IMR-90 (cell line): ENCODE measurements at regions not wholly inside any gene's neighbourhood (a gene's known extent, or its start where the extent isn't known, plus 50 kb on each side); places are given as distances from the start of the nearest gene placed in this dataset.

Experiments used
- ATAC-seq: fragments of 200-7000 bp; cut with Tn5 transposase; 2 replicates; pipeline ENCODE4 v1.9.1; 2020; ENCODE audit warnings: low read depth, mild to moderate bottlenecking, moderate library complexity
- BruUV-seq: library from RNA; stranded (reverse); fragments of 400-500 nt; replicated peaks from 2 replicates; lab custom pipeline; 2021; lab: Mats Ljungman, UMichigan
- CTCF ChIA-PET: fragments of 300-600 bp; formaldehyde crosslinking; extraction: SDS; loops from one replicate; lab custom pipeline; 2021; ENCODE audit warnings: antibody characterized with exemption; lab: Yijun Ruan, JAX
- POLR2A ChIA-PET: fragments of 300-600 bp; sonication (Branson Sonifier 250); formaldehyde crosslinking; loops from one replicate; lab custom pipeline; 2022; ENCODE audit warnings: antibody characterized with exemption; ENCODE audit not compliant: unreplicated experiment; lab: Charles Lee
- DNase-seq: peaks from one replicate; pipeline ENCODE4 v3.0.0; 2013
- H2AFZ ChIP-seq: replicated peaks from 2 replicates; pipeline ENCODE3; 2013; ENCODE audit warnings: low read length, mild to moderate bottlenecking; ENCODE audit not compliant: poor library complexity
- H2AK5ac ChIP-seq: 2 replicates; pipeline ENCODE4 v1.6.1; 2013; ENCODE audit warnings: low read depth, low read length, inconsistent platforms
- H2AK9ac ChIP-seq: replicated peaks from 2 replicates; pipeline ENCODE3; 2013; ENCODE audit warnings: mild to moderate bottlenecking, low read depth, low read length, moderate library complexity; ENCODE audit not compliant: poor library complexity
- H2BK120ac ChIP-seq: 2 replicates; pipeline ENCODE4 v1.6.1; 2013; ENCODE audit warnings: low read depth, low read length, inconsistent platforms
- H2BK15ac ChIP-seq: 3 replicates; pipeline ENCODE4 v1.6.1; 2013; ENCODE audit warnings: low read depth, low read length, inconsistent platforms
- H2BK20ac ChIP-seq: 2 replicates; pipeline ENCODE4 v1.6.1; 2013; ENCODE audit warnings: low read depth, mild to moderate bottlenecking, inconsistent platforms, low read length, moderate library complexity
- H2BK5ac ChIP-seq: 2 replicates; pipeline ENCODE4 v1.6.1; 2013; ENCODE audit warnings: mild to moderate bottlenecking, low read depth, low read length, inconsistent platforms; ENCODE audit not compliant: poor library complexity, severe bottlenecking
- H3K14ac ChIP-seq: replicated peaks from 2 replicates; pipeline ENCODE4 v1.6.1; 2013; ENCODE audit warnings: low read depth, low read length, inconsistent platforms
- H3K18ac ChIP-seq: 2 replicates; pipeline ENCODE4 v1.6.1; 2013; ENCODE audit warnings: low read depth, low read length, control low read depth
- H3K23ac ChIP-seq: 2 replicates; pipeline ENCODE4 v1.6.1; 2013; ENCODE audit warnings: low read depth, low read length, inconsistent platforms
- H3K27ac ChIP-seq: 2 replicates; pipeline ENCODE4 v1.5.1; 2013; ENCODE audit warnings: mild to moderate bottlenecking, control low read depth, low read length; ENCODE audit not compliant: insufficient read depth
- H3K27me3 ChIP-seq: 2 replicates; pipeline ENCODE4 v1.6.1; 2013; ENCODE audit warnings: low read length; ENCODE audit not compliant: control insufficient read depth, insufficient read depth
- H3K36me3 ChIP-seq: 2 replicates; pipeline ENCODE4 v1.6.1; 2013; ENCODE audit warnings: low read length, mixed read lengths; ENCODE audit not compliant: control insufficient read depth, insufficient read depth
- H3K4ac ChIP-seq: 2 replicates; pipeline ENCODE4 v1.6.1; 2013; ENCODE audit warnings: low read depth, low read length, inconsistent platforms
- H3K4me1 ChIP-seq: 2 replicates; pipeline ENCODE4 v1.6.1; 2013; ENCODE audit warnings: low read length, mixed read lengths; ENCODE audit not compliant: control insufficient read depth, insufficient read depth
- H3K4me2 ChIP-seq: 2 replicates; pipeline ENCODE4 v1.6.1; 2013; ENCODE audit warnings: low read depth, mild to moderate bottlenecking, control low read depth, low read length, moderate library complexity
- H3K4me3 ChIP-seq: 2 replicates; pipeline ENCODE4 v1.5.1; 2013; ENCODE audit warnings: low read depth, mild to moderate bottlenecking, control low read depth, low read length, moderate library complexity; ENCODE audit not compliant: insufficient read depth
- H3K56ac ChIP-seq: 2 replicates; pipeline ENCODE4 v1.6.1; 2013; ENCODE audit warnings: low read length, inconsistent platforms; ENCODE audit not compliant: insufficient read depth; ENCODE audit errors: extremely low read depth
- H3K79me1 ChIP-seq, 2 experiments: 2 replicates each; pipeline ENCODE4 v1.6.1; 2013; ENCODE audit warnings: low read length in 2 of 2, inconsistent platforms in 1 of 2, low read depth in 1 of 2
- H3K9ac ChIP-seq: 2 replicates; pipeline ENCODE4 v1.6.1; 2013; ENCODE audit warnings: low read depth, low read length, control low read depth
- H3K9me1 ChIP-seq: 2 replicates; pipeline ENCODE4 v1.6.1; 2013; ENCODE audit warnings: low read length, inconsistent platforms; ENCODE audit not compliant: insufficient read depth
- H3K9me3 ChIP-seq: 2 replicates; pipeline ENCODE4 v1.6.1; 2013; ENCODE audit warnings: low read length; ENCODE audit not compliant: control insufficient read depth, insufficient read depth
- H4K20me1 ChIP-seq: 2 replicates; pipeline ENCODE4 v1.6.1; 2013; ENCODE audit warnings: low read length, inconsistent platforms; ENCODE audit not compliant: insufficient read depth
- H4K5ac ChIP-seq: 2 replicates; pipeline ENCODE4 v1.6.1; 2013; ENCODE audit warnings: mild to moderate bottlenecking, low read depth, low read length, control low read depth
- H4K8ac ChIP-seq, 2 experiments: 2 replicates each; pipeline ENCODE4 v1.6.1; 2013; ENCODE audit warnings: low read depth in 2 of 2, low read length in 2 of 2, control low read depth in 1 of 2, inconsistent platforms in 1 of 2
- H4K91ac ChIP-seq: 2 replicates; pipeline ENCODE4 v1.6.1; 2013; ENCODE audit warnings: low read depth, low read length, inconsistent platforms; ENCODE audit not compliant: insufficient read depth
- BHLHE40 ChIP-seq: fragments of 150-350 bp; IDR thresholded peaks from 2 replicates; pipeline ENCODE4 v1.6.1; 2016; ENCODE audit warnings: mild to moderate bottlenecking, low read depth, low read length
- CEBPB ChIP-seq: IDR thresholded peaks from 2 replicates; pipeline ENCODE4 v1.6.1; 2012; ENCODE audit warnings: low read depth, low read length, improper control_type of control experiment
- CHD1 ChIP-seq: IDR thresholded peaks from 2 replicates; pipeline ENCODE4 v1.6.1; 2012; ENCODE audit warnings: low read depth, low read length, improper control_type of control experiment
- ELK1 ChIP-seq: fragments of 150-350 bp; IDR thresholded peaks from 2 replicates; pipeline ENCODE4 v1.6.1; 2016; ENCODE audit warnings: low read depth, mild to moderate bottlenecking, low read length, moderate library complexity, borderline replicate concordance
- FOS ChIP-seq: fragments of 150-350 bp; IDR thresholded peaks from 2 replicates; pipeline ENCODE4 v1.6.1; 2016; ENCODE audit warnings: low read depth, low read length
- MAFK ChIP-seq: IDR thresholded peaks from 2 replicates; pipeline ENCODE4 v1.6.1; 2012; ENCODE audit warnings: low read depth, low read length, improper control_type of control experiment
- MAZ ChIP-seq: IDR thresholded peaks from 2 replicates; pipeline ENCODE4 v1.6.1; 2012; ENCODE audit warnings: low read depth, mild to moderate bottlenecking, low read length, improper control_type of control experiment, moderate library complexity, borderline replicate concordance
- MXI1 ChIP-seq: IDR thresholded peaks from 2 replicates; pipeline ENCODE4 v1.6.1; 2012; ENCODE audit warnings: low read depth, mild to moderate bottlenecking, low read length, moderate library complexity, borderline replicate concordance
- NFE2L2 ChIP-seq: fragments of 150-350 bp; IDR thresholded peaks from 2 replicates; pipeline ENCODE4 v1.6.1; 2016; ENCODE audit warnings: low read depth, mild to moderate bottlenecking, low read length
- POLR2A ChIP-seq: IDR thresholded peaks from 2 replicates; pipeline ENCODE4 v1.6.1; 2012; ENCODE audit warnings: mild to moderate bottlenecking, low read depth, low read length
- RAD21 ChIP-seq: IDR thresholded peaks from 2 replicates; pipeline ENCODE4 v1.6.1; 2012; ENCODE audit warnings: low read length, improper control_type of control experiment
- RCOR1 ChIP-seq: IDR thresholded peaks from 2 replicates; pipeline ENCODE4 v1.6.1; 2012; ENCODE audit warnings: mild to moderate bottlenecking, low read length, improper control_type of control experiment; ENCODE audit not compliant: insufficient replicate concordance
- RFX5 ChIP-seq: IDR thresholded peaks from 2 replicates; pipeline ENCODE4 v1.8.0; 2012; ENCODE audit warnings: low read depth, mild to moderate bottlenecking, low read length, moderate library complexity
- SMC3 ChIP-seq: fragments of 150-350 bp; IDR thresholded peaks from 2 replicates; pipeline ENCODE4 v1.6.1; 2016; ENCODE audit warnings: low read depth, mild to moderate bottlenecking, antibody characterized with exemption, low read length, moderate library complexity
- WGBS, 2 experiments: methylation state at CpG; one replicate each; pipeline versions ENCODE4 v1.1.5 to v1.1.7; 2013; ENCODE audit warnings: missing lambda C conversion rate in 2 of 2; ENCODE audit not compliant: insufficient read length in 1 of 2; ENCODE audit errors: extremely low coverage in 2 of 2; 5-methylcytosine and 5-hydroxymethylcytosine counted together
- dilution Hi-C: fragments of 300-500 bp; cut with HindIII; formaldehyde crosslinking; loops from one replicate; pipeline ENCODE4 v1.14.3; 2018; ENCODE audit warnings: low sequenced_read_pairs; ENCODE audit not compliant: unreplicated experiment
- in situ Hi-C: fragments of 300-500 bp; cut with MboI; formaldehyde crosslinking; loops from 3 replicates; pipeline ENCODE4 v1.14.3; 2019; ENCODE audit warnings: low sequenced_read_pairs, inconsistent platforms, mixed read lengths
- intact Hi-C: fragments of 100-400 bp; cut with micrococcal nuclease; formaldehyde crosslinking; loops from 2 replicates; pipeline ENCODE4 v1.10.0; 2022
- TF ChIP-seq, protein P1 (sequence below): fragments of 150-350 bp; IDR thresholded peaks from 2 replicates; pipeline ENCODE4 v1.6.1; 2017; ENCODE audit warnings: mild to moderate bottlenecking, antibody characterized with exemption, low read length, low read depth
- TF ChIP-seq, protein P2 (sequence below): conservative IDR thresholded peaks from 2 replicates; pipeline ENCODE4 v1.5.1; 2012; ENCODE audit warnings: mild to moderate bottlenecking, low read depth, low read length, improper control_type of control experiment

DNA sequence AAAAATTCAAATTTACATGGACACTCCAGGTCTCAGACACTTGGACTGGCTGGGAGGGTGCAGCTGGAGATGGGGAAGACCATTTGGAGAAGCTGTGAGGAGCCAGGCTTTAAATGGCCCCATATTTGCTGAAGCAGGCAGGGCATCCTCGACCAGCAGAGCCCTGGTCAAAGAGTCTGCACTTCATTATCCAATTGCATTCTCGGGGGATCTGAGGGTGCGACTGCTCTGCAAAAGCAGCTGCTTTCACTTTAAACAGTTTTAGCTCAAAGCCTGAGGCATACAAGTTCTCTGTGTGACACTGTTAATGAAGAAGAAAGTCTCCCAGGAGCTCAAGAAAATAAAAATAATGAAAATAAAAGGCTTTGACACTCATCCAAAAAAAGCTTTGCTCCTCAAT is 98.0 kb upstream of the SLC25A36 start:
- CTCF ChIA-PET = interaction anchor here (0.6 kb wide), 2 partner anchors 29 to 1163 kb away, joined by 4 read pairs; no protein-coding TSS in a partner anchor
- in situ Hi-C loops = no loop called here

More for the DNA sequence above, 98.0 kb upstream of the SLC25A36 start:
- no peaks in the 10 kb centered on the region for H3K79me1 ChIP-seq
- H4K91ac ChIP-seq = no peak overlapping the region
- H3K9me3 ChIP-seq = no peaks in the 10 kb centered on the region
- H2BK120ac ChIP-seq = no peak overlapping the region
- no peak overlapping the region for H2AK9ac ChIP-seq
- H3K14ac ChIP-seq = no peak overlapping the region
- BruUV-seq = no TSS peak
- no peak overlapping the region for H2AFZ ChIP-seq
- no peaks in the 10 kb centered on the region for H3K36me3 ChIP-seq
- H2AK5ac ChIP-seq = no peak overlapping the region
- no peak overlapping the region for H4K5ac ChIP-seq
- no CpG with 5 or more reads among the region's 3 CpGs for WGBS, 2 experiments
- H3K18ac ChIP-seq = no peak overlapping the region
- no peaks in the 10 kb centered on the region for H4K20me1 ChIP-seq
- no peak overlapping the region for H3K56ac ChIP-seq
- no peaks in the 10 kb centered on the region for H3K27me3 ChIP-seq
- no peak for ATAC-seq
- no peak overlapping the region for H4K8ac ChIP-seq
- dilution Hi-C loops (no loop called here), intact Hi-C loops (no loop called here)
- H3K4ac ChIP-seq = no peak overlapping the region
- no peak overlapping the region for H3K4me2 ChIP-seq
- H3K4me1 ChIP-seq = no peaks in the 10 kb centered on the region
- no peak overlapping the region for H3K27ac ChIP-seq
- no peak overlapping the region for H2BK5ac ChIP-seq
- H3K4me3 ChIP-seq = no peak overlapping the region
- no peak overlapping the region for H2BK20ac ChIP-seq
- no peak for TF ChIP-seq RFX5
- TF ChIP-seq MAZ = no peak
- no peak for TF ChIP-seq MXI1
- TF ChIP-seq NFE2L2 = no peak
- TF ChIP-seq CEBPB = no peak
- TF ChIP-seq CHD1 = no peak
- no peak for TF ChIP-seq ELK1
- TF ChIP-seq RCOR1 = no peak
- TF ChIP-seq RAD21 = no peak
- TF ChIP-seq POLR2A = no peak
- no peak for TF ChIP-seq BHLHE40
- TF ChIP-seq, protein P1, sequence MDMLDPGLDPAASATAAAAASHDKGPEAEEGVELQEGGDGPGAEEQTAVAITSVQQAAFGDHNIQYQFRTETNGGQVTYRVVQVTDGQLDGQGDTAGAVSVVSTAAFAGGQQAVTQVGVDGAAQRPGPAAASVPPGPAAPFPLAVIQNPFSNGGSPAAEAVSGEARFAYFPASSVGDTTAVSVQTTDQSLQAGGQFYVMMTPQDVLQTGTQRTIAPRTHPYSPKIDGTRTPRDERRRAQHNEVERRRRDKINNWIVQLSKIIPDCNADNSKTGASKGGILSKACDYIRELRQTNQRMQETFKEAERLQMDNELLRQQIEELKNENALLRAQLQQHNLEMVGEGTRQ = no peak
- TF ChIP-seq, protein P2, sequence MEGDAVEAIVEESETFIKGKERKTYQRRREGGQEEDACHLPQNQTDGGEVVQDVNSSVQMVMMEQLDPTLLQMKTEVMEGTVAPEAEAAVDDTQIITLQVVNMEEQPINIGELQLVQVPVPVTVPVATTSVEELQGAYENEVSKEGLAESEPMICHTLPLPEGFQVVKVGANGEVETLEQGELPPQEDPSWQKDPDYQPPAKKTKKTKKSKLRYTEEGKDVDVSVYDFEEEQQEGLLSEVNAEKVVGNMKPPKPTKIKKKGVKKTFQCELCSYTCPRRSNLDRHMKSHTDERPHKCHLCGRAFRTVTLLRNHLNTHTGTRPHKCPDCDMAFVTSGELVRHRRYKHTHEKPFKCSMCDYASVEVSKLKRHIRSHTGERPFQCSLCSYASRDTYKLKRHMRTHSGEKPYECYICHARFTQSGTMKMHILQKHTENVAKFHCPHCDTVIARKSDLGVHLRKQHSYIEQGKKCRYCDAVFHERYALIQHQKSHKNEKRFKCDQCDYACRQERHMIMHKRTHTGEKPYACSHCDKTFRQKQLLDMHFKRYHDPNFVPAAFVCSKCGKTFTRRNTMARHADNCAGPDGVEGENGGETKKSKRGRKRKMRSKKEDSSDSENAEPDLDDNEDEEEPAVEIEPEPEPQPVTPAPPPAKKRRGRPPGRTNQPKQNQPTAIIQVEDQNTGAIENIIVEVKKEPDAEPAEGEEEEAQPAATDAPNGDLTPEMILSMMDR = no peak
- TF ChIP-seq MAFK = no peak
- no peak for TF ChIP-seq SMC3
- TF ChIP-seq FOS = no peak
- no peak overlapping the region for H2BK15ac ChIP-seq
- no peak overlapping the region for H3K9ac ChIP-seq
- DNase-seq = no peak
- POLR2A ChIA-PET = no interaction called here
- no peaks in the 10 kb centered on the region for H3K9me1 ChIP-seq
- H3K23ac ChIP-seq = no peak overlapping the region
